B cell (primary cell): ENCODE measurements at regions not wholly inside any gene's neighbourhood (a gene's known extent, or its start where the extent isn't known, plus 50 kb on each side); places are given as distances from the start of the nearest gene placed in this dataset.

Source experiments
- ATAC-seq: fragments of 200-7000 bp; cut with Tn5 transposase; one replicate; pipeline ENCODE4 v1.10.0; 2021; ENCODE audit warnings: low read depth, mild to moderate bottlenecking, moderate number of reproducible peaks, moderate library complexity
- CTCF ChIA-PET: fragments of 350-600 bp; sonication (Branson Sonifier 250); formaldehyde crosslinking; loops from one replicate; lab custom pipeline; 2021; ENCODE audit warnings: antibody characterized with exemption, inconsistent platforms; lab: Charles Lee
- POLR2A ChIA-PET: fragments of 350-600 bp; sonication (Branson Sonifier 250); formaldehyde crosslinking; loops from one replicate; lab custom pipeline; 2021; ENCODE audit warnings: antibody characterized with exemption; lab: Charles Lee
- DNase-seq: peaks from one replicate; pipeline ENCODE4 v3.0.0; 2013
- H2AFZ ChIP-seq: 2 replicates; pipeline ENCODE4 v1.6.1; 2012; ENCODE audit warnings: mild to moderate bottlenecking, low read depth, low read length; ENCODE audit not compliant: insufficient read depth, poor library complexity, severe bottlenecking
- H3K27ac ChIP-seq, 2 donors: 1 replicate in 1 of 2; 2 replicates in 1 of 2; pipeline ENCODE4 v1.5.1; 2012 to 2013; ENCODE audit warnings: low read length in 2 of 2, mild to moderate bottlenecking in 2 of 2, moderate library complexity in 1 of 2
- H3K27me3 ChIP-seq, 4 experiments: fragments of 200-600 bp in 1 of 4; sonication (generic) in 1 of 4; replicated peaks in 1 of 4; 1 replicate in 2 of 4; 2 replicates in 2 of 4; pipeline versions ENCODE4 v1.6.1 to v1.7.0; 2013 to 2016; ENCODE audit warnings: low read length in 3 of 4, mild to moderate bottlenecking in 2 of 4, mixed read lengths in 1 of 4, moderate library complexity in 1 of 4; ENCODE audit not compliant: insufficient read depth in 4 of 4, control insufficient read depth in 3 of 4; ENCODE audit errors: control extremely low read depth in 1 of 4
- H3K36me3 ChIP-seq, 2 experiments: replicated peaks in 1 of 2; 1 replicate in 1 of 2; 2 replicates in 1 of 2; pipeline versions ENCODE4 v1.6.1 to v1.7.1; 2013; ENCODE audit warnings: low read length in 1 of 2; ENCODE audit not compliant: insufficient read depth in 2 of 2, control insufficient read depth in 1 of 2; ENCODE audit errors: control extremely low read depth in 1 of 2, extremely low read depth in 1 of 2
- H3K4me1 ChIP-seq, 2 donors: fragments of 200-600 bp in 1 of 2; sonication (generic) in 1 of 2; 1 replicate in 1 of 2; 2 replicates in 1 of 2; pipeline versions ENCODE4 v1.5.1 to v1.6.1; 2013 to 2017; ENCODE audit warnings: low read length in 2 of 2; ENCODE audit not compliant: control insufficient read depth in 2 of 2, insufficient read depth in 2 of 2
- H3K4me2 ChIP-seq: replicated peaks from 2 replicates; pipeline ENCODE3; 2012; ENCODE audit warnings: mild to moderate bottlenecking, low read depth, low read length; ENCODE audit not compliant: poor library complexity, severe bottlenecking
- H3K4me3 ChIP-seq, 5 experiments: fragments of 200-600 bp in 1 of 5; sonication (generic) in 1 of 5; 1 replicate in 3 of 5; 2 replicates in 2 of 5; pipeline versions ENCODE4 v1.5.1 to v1.7.0; 2011 to 2016; ENCODE audit warnings: low read length in 4 of 5, mild to moderate bottlenecking in 4 of 5, low read depth in 2 of 5, control low read depth in 1 of 5, moderate library complexity in 1 of 5; ENCODE audit not compliant: insufficient read depth in 1 of 5; ENCODE audit errors: control extremely low read depth in 1 of 5, extremely low read depth in 1 of 5
- H3K79me2 ChIP-seq: fragments of 200-600 bp; sonication (generic); one replicate; pipeline ENCODE4 v1.6.0; 2016; ENCODE audit warnings: low read length; ENCODE audit not compliant: control insufficient read depth, insufficient read depth
- H3K9ac ChIP-seq: fragments of 200-600 bp; sonication (generic); 2 replicates; pipeline ENCODE4 v1.6.1; 2017; ENCODE audit warnings: mild to moderate bottlenecking, low read length, moderate library complexity
- H3K9me3 ChIP-seq, 3 donors: one replicate each; pipeline versions ENCODE4 v1.6.1 to v1.7.1; 2013; ENCODE audit warnings: low read length in 2 of 3; ENCODE audit not compliant: control insufficient read depth in 2 of 3, insufficient read depth in 1 of 3; ENCODE audit errors: control extremely low read depth in 1 of 3
- H4K20me1 ChIP-seq: 2 replicates; pipeline ENCODE4 v1.6.0; 2012; ENCODE audit warnings: mild to moderate bottlenecking, low read length; ENCODE audit not compliant: insufficient read depth, control insufficient read depth, poor library complexity, severe bottlenecking
- H3K27ac Mint-ChIP-seq: one replicate; pipeline ENCODE4 v1.8.0; 2021; ENCODE audit warnings: mixed read lengths
- H3K27me3 Mint-ChIP-seq: one replicate; pipeline ENCODE4 v1.8.0; 2021; ENCODE audit warnings: mixed read lengths
- H3K4me1 Mint-ChIP-seq: one replicate; pipeline ENCODE4 v1.8.0; 2021; ENCODE audit warnings: mixed read lengths
- H3K4me3 Mint-ChIP-seq: one replicate; pipeline ENCODE4 v1.8.0; 2021; ENCODE audit warnings: mixed read lengths
- H3K9me3 Mint-ChIP-seq: one replicate; pipeline ENCODE4 v1.8.0; 2022; ENCODE audit warnings: mixed read lengths; ENCODE audit not compliant: insufficient read depth
- CTCF ChIP-seq: fragments of 200-600 bp; IDR thresholded peaks from one replicate; pipeline ENCODE4 v1.8.0; 2022; ENCODE audit warnings: antibody characterized with exemption, mild to moderate bottlenecking
- EZH2 ChIP-seq: IDR thresholded peaks from 2 replicates; pipeline ENCODE4 v1.6.1; 2012; ENCODE audit warnings: borderline replicate concordance, low read depth, mild to moderate bottlenecking, moderate library complexity, low read length; ENCODE audit not compliant: insufficient read depth, poor library complexity, severe bottlenecking
- WGBS: methylation state at CpG from one replicate; pipeline ENCODE4 v1.1.5; 2013; ENCODE audit warnings: missing lambda C conversion rate; ENCODE audit not compliant: insufficient coverage; 5-methylcytosine and 5-hydroxymethylcytosine counted together
- intact Hi-C: fragments of 100-400 bp; cut with micrococcal nuclease; formaldehyde crosslinking; loops from one replicate; pipeline ENCODE4 v1.10.0; 2022

DNA sequence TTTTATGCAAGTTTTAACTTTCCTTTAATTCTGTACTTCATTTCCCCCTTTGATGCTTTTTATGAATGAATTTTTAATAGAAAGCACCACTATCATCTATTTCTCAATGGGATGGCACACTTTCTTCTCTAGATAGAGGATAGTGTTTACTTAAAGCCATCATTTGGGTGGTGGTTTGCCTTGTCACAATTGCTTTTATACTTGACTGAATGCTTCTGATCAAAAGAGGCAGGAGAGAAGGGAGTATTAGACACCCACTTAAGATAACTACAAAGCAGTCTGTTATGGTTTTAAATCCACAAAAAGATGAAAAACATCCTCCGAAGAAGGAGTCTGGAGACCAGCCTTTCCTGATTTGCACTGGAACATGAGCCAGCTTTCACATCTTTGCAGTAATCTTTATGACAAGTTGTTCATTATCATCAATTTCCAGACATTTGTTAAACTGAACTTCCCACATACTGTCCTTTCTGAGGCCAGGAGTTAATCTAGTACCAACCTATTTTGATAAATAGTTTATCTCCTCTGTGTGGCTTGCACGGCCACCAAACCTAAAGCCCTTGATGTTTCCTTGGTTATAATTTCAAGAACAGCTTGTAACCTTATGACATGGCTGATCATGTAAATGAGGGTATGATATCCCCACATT is 270.4 kb upstream of the RBMY1B start:
- Histone ChIP-seq H3K4me3 (no peak overlapping the region), H3K27me3 (no peaks in the 10 kb centered on the region), H4K20me1 (no peaks in the 10 kb centered on the region), H3K4me1 (peaks cover 0 to 48% of the 10 kb centered on the region in 2 donors), H3K4me2 (no peak overlapping the region), H3K79me2 (no peaks in the 10 kb centered on the region), H2AFZ (no peak overlapping the region), H3K27ac (peak overlapping the region in 1 of 2 donors; percentile 99), H3K9me3 (peaks cover 0 to 13% (median 0%) of the 10 kb centered on the region in 3 donors), H3K9ac (no peak overlapping the region), H3K36me3 (no peaks in the 10 kb centered on the region)
- H3K4me1 Mint-ChIP-seq = peaks cover 67% of the 10 kb centered on the region
- intact Hi-C loops = loop anchor here (1.0 to 2.0 kb wide), 2 partner anchors 9 to 16 kb away; no protein-coding TSS in a partner anchor
- H3K27ac Mint-ChIP-seq = peak overlapping the region; percentile 99
- ATAC-seq (peak; percentile 40), DNase-seq (no peak)
- no peaks in the 10 kb centered on the region for H3K27me3 Mint-ChIP-seq
- TF ChIP-seq EZH2 = no peak
- TF ChIP-seq CTCF = no peak
- POLR2A ChIA-PET = interaction anchor here (0.6 to 2.1 kb wide), 4 partner anchors 9 to 472 kb away, joined by 3 to 7 read pairs (median 4); no protein-coding TSS in a partner anchor
- H3K4me3 Mint-ChIP-seq = peak overlapping the region; percentile 51
- WGBS = no CpG with 5 or more reads among the region's 2 CpGs
- H3K9me3 Mint-ChIP-seq = no peaks in the 10 kb centered on the region
- CTCF ChIA-PET = interaction anchor here (0.8 to 0.9 kb wide), 2 partner anchors 9 to 15 kb away, joined by 3 read pairs; no protein-coding TSS in a partner anchor

DNA sequence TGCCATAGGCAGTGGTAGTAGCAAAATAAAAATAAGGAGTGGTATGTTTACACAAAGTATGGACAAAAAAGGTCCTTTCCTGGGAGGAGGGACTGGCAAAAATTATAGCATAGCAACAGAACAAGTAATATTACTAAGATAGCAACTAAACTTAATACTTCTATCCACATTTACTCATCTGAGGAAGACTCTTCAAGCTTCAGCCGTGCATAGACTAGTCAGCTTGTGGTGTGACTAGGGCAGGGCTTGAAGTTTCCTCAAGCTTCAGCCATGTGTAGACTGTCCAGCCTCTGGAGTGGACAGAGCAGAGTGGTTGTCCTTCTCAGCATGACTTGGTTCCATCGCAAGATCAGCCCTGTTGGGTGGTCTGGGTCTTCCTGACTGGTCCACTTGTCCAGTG is 268.3 kb upstream of the RBMY1B start:
- no CpG with 5 or more reads among the region's 2 CpGs for WGBS
- TF ChIP-seq EZH2 (no peak), CTCF (no peak)
- POLR2A ChIA-PET = no interaction called here
- H3K4me1 Mint-ChIP-seq = peaks cover 68% of the 10 kb centered on the region
- no peaks in the 10 kb centered on the region for H4K20me1 ChIP-seq
- H3K27ac ChIP-seq = peak overlapping the region in 1 of 2 donors; percentile 17
- no peaks in the 10 kb centered on the region for H3K9me3 Mint-ChIP-seq
- H3K79me2 ChIP-seq = no peaks in the 10 kb centered on the region
- CTCF ChIA-PET = no interaction called here
- H3K4me2 ChIP-seq = no peak overlapping the region
- no peak overlapping the region for H3K4me3 ChIP-seq
- H2AFZ ChIP-seq = no peak overlapping the region
- H3K9me3 ChIP-seq = peaks cover 0 to 9% (median 0%) of the 10 kb centered on the region in 3 donors
- no peaks in the 10 kb centered on the region for H3K27me3 ChIP-seq
- H3K27me3 Mint-ChIP-seq = no peaks in the 10 kb centered on the region
- intact Hi-C loops = no loop called here
- H3K27ac Mint-ChIP-seq = peak overlapping the region; percentile 99
- peaks cover 0 to 63% of the 10 kb centered on the region in 2 donors for H3K4me1 ChIP-seq
- DNase-seq = no peak
- no peak overlapping the region for H3K9ac ChIP-seq
- peak overlapping the region; percentile 33 for H3K4me3 Mint-ChIP-seq
- no peaks in the 10 kb centered on the region for H3K36me3 ChIP-seq
- ATAC-seq = no peak
